ENCODE measurements at regions not wholly inside any gene's neighbourhood (a gene's known extent, or its start where the extent isn't known, plus 50 kb on each side); places are given as distances from the start of the nearest gene placed in this dataset.

- H3K9me3 ChIP-seq (ENCODE audit: control insufficient read depth, insufficient read depth, low read length), result no peaks in the 10 kb centered on the region
- DNase-seq (no peak), ATAC-seq (no peak)
- no peaks in the 10 kb centered on the region for H3K4me1 ChIP-seq (ENCODE audit: control insufficient read depth, insufficient read depth, low read length)
- Mint-ChIP-seq H3K4me3 (peak overlapping the region; percentile 21), H3K27me3 (ENCODE audit: low read depth in 2 of 2) (peaks cover 0 to 7% of the 10 kb centered on the region in 2 donors), H3K4me1 (no peaks in the 10 kb centered on the region), H3K9me3 (no peaks in the 10 kb centered on the region), H3K36me3 (no peaks in the 10 kb centered on the region), H3K27ac (no peak overlapping the region)
- no peaks in the 10 kb centered on the region for H3K27me3 ChIP-seq (ENCODE audit: control insufficient read depth, insufficient read depth, low read length)
- 67% methylated on average over 26 of the region's 26 CpGs for WGBS (ENCODE audit: insufficient coverage)
- no peak overlapping the region for H3K4me3 ChIP-seq (ENCODE audit: low read length)
- intact Hi-C loops (cut with micrococcal nuclease), result no loop called here
- no peak overlapping the region for H3K27ac ChIP-seq (ENCODE audit: low read length)
- no peak for TF ChIP-seq CTCF (IDR thresholded peaks at IDR 0.05)
- H3K36me3 ChIP-seq (ENCODE audit: control insufficient read depth, insufficient read depth, low read length), result no peaks in the 10 kb centered on the region
Measured at GRCh38 chr7:155213955-155214740, 83.5 kb upstream of the INSIG1 start.

GRCh38 chr7:155215576-155216325 lies 81.9 kb upstream of the INSIG1 start:
- Mint-ChIP-seq H3K27ac (no peak overlapping the region), H3K4me3 (no peak overlapping the region), H3K9me3 (no peaks in the 10 kb centered on the region), H3K36me3 (no peaks in the 10 kb centered on the region), H3K27me3 (ENCODE audit: low read depth in 2 of 2) (peaks cover 0 to 7% of the 10 kb centered on the region in 2 donors), H3K4me1 (no peaks in the 10 kb centered on the region)
- Histone ChIP-seq H3K36me3 (ENCODE audit: control insufficient read depth, insufficient read depth, low read length) (no peaks in the 10 kb centered on the region), H3K27ac (ENCODE audit: low read length) (no peak overlapping the region), H3K4me1 (ENCODE audit: control insufficient read depth, insufficient read depth, low read length) (no peaks in the 10 kb centered on the region), H3K4me3 (ENCODE audit: low read length) (no peak overlapping the region), H3K27me3 (ENCODE audit: control insufficient read depth, insufficient read depth, low read length) (no peaks in the 10 kb centered on the region), H3K9me3 (ENCODE audit: control insufficient read depth, insufficient read depth, low read length) (no peaks in the 10 kb centered on the region)
- 75% methylated on average over 6 of the region's 7 CpGs for WGBS (ENCODE audit: insufficient coverage)
- TF ChIP-seq CTCF (IDR thresholded peaks at IDR 0.05), result no peak
- intact Hi-C loops (cut with micrococcal nuclease), result no loop called here
- ATAC-seq (no peak), DNase-seq (no peak)

- intact Hi-C loops (cut with micrococcal nuclease), result no loop called here
Measured at GRCh38 chr7:155216475-155217272, 81.0 kb upstream of the INSIG1 start.

More at GRCh38 chr7:155216475-155217272, 81.0 kb upstream of the INSIG1 start:
- TF ChIP-seq CTCF (IDR thresholded peaks at IDR 0.05), result no peak
- H3K9me3 Mint-ChIP-seq, result no peaks in the 10 kb centered on the region
- no peak overlapping the region for H3K4me3 Mint-ChIP-seq
- no peak overlapping the region for H3K4me3 ChIP-seq (ENCODE audit: low read length)
- no peaks in the 10 kb centered on the region for H3K36me3 Mint-ChIP-seq
- H3K27ac ChIP-seq (ENCODE audit: low read length), result no peak overlapping the region
- H3K27me3 ChIP-seq (ENCODE audit: control insufficient read depth, insufficient read depth, low read length), result no peaks in the 10 kb centered on the region
- H3K36me3 ChIP-seq (ENCODE audit: control insufficient read depth, insufficient read depth, low read length), result no peaks in the 10 kb centered on the region
- H3K4me1 Mint-ChIP-seq, result no peaks in the 10 kb centered on the region
- H3K4me1 ChIP-seq (ENCODE audit: control insufficient read depth, insufficient read depth, low read length), result no peaks in the 10 kb centered on the region
- DNase-seq, result no peak
- no peak for ATAC-seq
- no peak overlapping the region for H3K27ac Mint-ChIP-seq
- 87% methylated on average over 6 of the region's 8 CpGs for WGBS (ENCODE audit: insufficient coverage)
- no peaks in the 10 kb centered on the region for H3K9me3 ChIP-seq (ENCODE audit: control insufficient read depth, insufficient read depth, low read length)
- H3K27me3 Mint-ChIP-seq (ENCODE audit: low read depth in 2 of 2), result peaks cover 0 to 7% of the 10 kb centered on the region in 2 donors

Data from natural killer cell (primary cell).